ENCODE measurements at regions not wholly inside any gene's neighbourhood (a gene's known extent, or its start where the extent isn't known, plus 50 kb on each side); places are given as distances from the start of the nearest gene placed in this dataset.

- peak; percentile 44 for DNase-seq (ENCODE audit: low spot score)
Measured at GRCh38 chr13:29654843-29655547, 59.5 kb upstream of the SLC7A1 start.

DNA sequence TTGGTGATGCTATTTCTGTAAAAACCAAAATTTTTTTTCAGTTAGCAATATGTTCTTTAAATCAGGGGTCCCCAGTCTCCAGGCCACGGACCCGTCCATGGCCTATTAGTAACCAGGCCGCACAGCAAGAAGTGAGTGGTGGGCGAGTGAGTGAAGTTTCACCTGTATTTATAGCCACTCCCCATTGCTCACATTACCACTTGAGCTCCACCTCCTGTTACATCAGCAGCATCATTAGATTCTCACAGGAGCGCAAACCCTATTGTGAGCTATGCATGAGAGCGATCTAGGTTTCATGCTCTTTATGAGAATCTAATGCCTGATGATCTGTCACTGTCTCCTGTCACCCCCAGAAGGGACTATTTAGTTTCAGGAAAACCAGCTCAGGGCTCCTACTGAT, 58.9 kb upstream of the SLC7A1 start:
- DNase-seq (ENCODE audit: low spot score), result no peak

DNA sequence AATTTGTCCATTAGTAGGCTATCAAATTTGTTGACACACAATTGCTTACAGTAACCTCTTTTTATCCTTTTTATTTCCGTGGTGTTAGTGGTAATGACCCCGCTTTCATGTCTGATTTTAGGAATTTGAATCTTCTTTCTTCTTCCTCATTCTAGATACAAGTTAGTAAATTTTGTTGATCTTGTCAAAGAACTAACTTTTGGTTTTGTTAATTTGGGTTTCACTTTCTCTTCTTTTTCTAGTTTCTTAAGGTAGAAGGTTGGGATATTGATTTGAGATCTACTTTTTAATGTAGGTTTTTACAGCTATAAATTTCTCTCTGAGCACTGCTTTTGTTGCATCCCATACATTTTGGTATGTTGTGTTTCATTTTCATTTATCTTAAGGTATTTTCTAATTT, 53.3 kb upstream of the SLC7A1 start:
- DNase-seq (ENCODE audit: low spot score), result no peak

Measured in hepatic stellate cell (primary cell).